ENCODE measurements at regions not wholly inside any gene's neighbourhood (a gene's known extent, or its start where the extent isn't known, plus 50 kb on each side); places are given as distances from the start of the nearest gene placed in this dataset.
A peak's percentile ranks its signal among the peaks of the same experiment; 100 is the strongest.

GRCh38 chr5:124630767-124631704, 115.4 kb downstream of the ZNF608 start:
- peaks cover 8 to 21% (median 10%) of the 10 kb centered on the region in 10 experiments; a peak in 15 of 20 replicates for H3K4me1 ChIP-seq
- H3K9me3 ChIP-seq (replicated peaks in 1 of 11), result no peaks in the 10 kb centered on the region
- no peak overlapping the region for H3K9ac ChIP-seq
- no peak for TF ChIP-seq Cebpa-rat (IDR thresholded peaks at IDR 0.05)
- peaks cover 0 to 3% (median 0%) of the 10 kb centered on the region in 11 experiments; a peak in 1 of 22 replicates for H3K27me3 ChIP-seq
- peaks cover 0 to 12% (median 0%) of the 10 kb centered on the region in 11 experiments; a peak in 3 of 22 replicates for H4K20me1 ChIP-seq
- H3K4me3 ChIP-seq, result no peak overlapping the region
- peaks cover 0 to 32% (median 4%) of the 10 kb centered on the region in 11 experiments; a peak in 12 of 22 replicates for H3K36me3 ChIP-seq
- H3K4me2 ChIP-seq, result no peak overlapping the region; a peak in 2 of 22 replicates
- no peak overlapping the region for H3K27ac ChIP-seq

- TF ChIP-seq Cebpa-rat (IDR thresholded peaks at IDR 0.05), result no peak
- no peak overlapping the region for H3K9ac ChIP-seq
- no peaks in the 10 kb centered on the region for H3K9me3 ChIP-seq (replicated peaks in 1 of 11)
- H3K4me1 ChIP-seq, result peaks cover 8 to 21% (median 10%) of the 10 kb centered on the region in 10 experiments; a peak in 15 of 20 replicates
- H4K20me1 ChIP-seq, result peaks cover 0 to 8% (median 0%) of the 10 kb centered on the region in 11 experiments; a peak in 3 of 22 replicates
- peak overlapping the region in 3 of 11 experiments; percentile 43 to 57 (median 48); a peak in 6 of 22 replicates for H3K4me2 ChIP-seq
- H3K36me3 ChIP-seq, result peaks cover 0 to 11% (median 0%) of the 10 kb centered on the region in 11 experiments; a peak in 7 of 22 replicates
- no peak overlapping the region for H3K4me3 ChIP-seq
- H3K27ac ChIP-seq, result no peak overlapping the region; a peak in 1 of 22 replicates
- H3K27me3 ChIP-seq, result peaks cover 0 to 3% (median 0%) of the 10 kb centered on the region in 11 experiments; a peak in 1 of 22 replicates
Measured at GRCh38 chr5:124628721-124629596, 117.5 kb downstream of the ZNF608 start.

GRCh38 chr5:124627815-124628595, 118.4 kb downstream of the ZNF608 start:
- H3K36me3 ChIP-seq, result peaks cover 0 to 6% (median 0%) of the 10 kb centered on the region in 11 experiments; a peak in 2 of 22 replicates
- peaks cover 8 to 21% (median 10%) of the 10 kb centered on the region in 10 experiments; a peak in 15 of 20 replicates for H3K4me1 ChIP-seq
- H3K4me2 ChIP-seq, result no peak overlapping the region
- no peaks in the 10 kb centered on the region for H3K9me3 ChIP-seq (replicated peaks in 1 of 11)
- H3K4me3 ChIP-seq, result no peak overlapping the region
- no peak for TF ChIP-seq Cebpa-rat (IDR thresholded peaks at IDR 0.05)
- H3K27ac ChIP-seq, result no peak overlapping the region
- peaks cover 0 to 8% (median 0%) of the 10 kb centered on the region in 11 experiments; a peak in 3 of 22 replicates for H4K20me1 ChIP-seq
- no peak overlapping the region for H3K9ac ChIP-seq
- H3K27me3 ChIP-seq, result peaks cover 0 to 3% (median 0%) of the 10 kb centered on the region in 11 experiments; a peak in 1 of 22 replicates

- H4K20me1 ChIP-seq, result peaks cover 0 to 8% (median 0%) of the 10 kb centered on the region in 11 experiments; a peak in 3 of 22 replicates
- H3K27ac ChIP-seq, result no peak overlapping the region
- H3K4me2 ChIP-seq, result no peak overlapping the region
- no peak for TF ChIP-seq Cebpa-rat (IDR thresholded peaks at IDR 0.05)
- H3K36me3 ChIP-seq, result no peaks in the 10 kb centered on the region
- no peak overlapping the region for H3K9ac ChIP-seq
- no peak overlapping the region for H3K4me3 ChIP-seq
- H3K27me3 ChIP-seq, result 0 out of 22 replicates have a peak, but pooled peaks cover 0 to 3% (median 0%) of the 10 kb centered on the region in 11 experiments
- peaks cover 0 to 11% (median 8%) of the 10 kb centered on the region in 10 experiments; a peak in 11 of 20 replicates for H3K4me1 ChIP-seq
- H3K9me3 ChIP-seq (replicated peaks in 1 of 11), result no peaks in the 10 kb centered on the region
Measured at GRCh38 chr5:124626053-124626452, 120.4 kb downstream of the ZNF608 start.

GRCh38 chr5:124623265-124623664, 123.2 kb downstream of the ZNF608 start:
- Histone ChIP-seq H3K36me3 (no peaks in the 10 kb centered on the region), H4K20me1 (no peaks in the 10 kb centered on the region), H3K9me3 (replicated peaks in 1 of 11) (no peaks in the 10 kb centered on the region), H3K4me2 (no peak overlapping the region), H3K4me1 (no peaks in the 10 kb centered on the region; a peak in 1 of 20 replicates), H3K9ac (no peak overlapping the region), H3K27me3 (0 out of 22 replicates have a peak, but pooled peaks cover 0 to 1% (median 0%) of the 10 kb centered on the region in 11 experiments), H3K27ac (no peak overlapping the region), H3K4me3 (no peak overlapping the region)
- TF ChIP-seq Cebpa-rat (IDR thresholded peaks at IDR 0.05), result no peak

- TF ChIP-seq Cebpa-rat (IDR thresholded peaks at IDR 0.05), result no peak
- no peak overlapping the region for H3K9ac ChIP-seq
- H4K20me1 ChIP-seq, result no peaks in the 10 kb centered on the region
- H3K27me3 ChIP-seq, result no peaks in the 10 kb centered on the region
- H3K4me1 ChIP-seq, result no peaks in the 10 kb centered on the region; a peak in 1 of 20 replicates
- H3K27ac ChIP-seq, result no peak overlapping the region
- H3K36me3 ChIP-seq, result no peaks in the 10 kb centered on the region
- no peak overlapping the region for H3K4me3 ChIP-seq
- H3K9me3 ChIP-seq (replicated peaks in 1 of 11), result no peaks in the 10 kb centered on the region
- H3K4me2 ChIP-seq, result no peak overlapping the region
Measured at GRCh38 chr5:124622851-124623250, 123.6 kb downstream of the ZNF608 start.

GRCh38 chr5:124621279-124621678, 125.2 kb downstream of the ZNF608 start:
- H3K27me3 ChIP-seq, result no peaks in the 10 kb centered on the region
- H3K9ac ChIP-seq, result no peak overlapping the region
- no peak overlapping the region for H3K4me3 ChIP-seq
- H3K4me2 ChIP-seq, result no peak overlapping the region
- H3K9me3 ChIP-seq (replicated peaks in 1 of 11), result no peaks in the 10 kb centered on the region
- H3K4me1 ChIP-seq, result no peaks in the 10 kb centered on the region; a peak in 1 of 20 replicates
- TF ChIP-seq Cebpa-rat (IDR thresholded peaks at IDR 0.05), result no peak
- no peaks in the 10 kb centered on the region for H4K20me1 ChIP-seq
- no peak overlapping the region for H3K27ac ChIP-seq
- no peaks in the 10 kb centered on the region for H3K36me3 ChIP-seq

GRCh38 chr5:124620743-124621142, 125.7 kb downstream of the ZNF608 start:
- H3K36me3 ChIP-seq, result no peaks in the 10 kb centered on the region
- TF ChIP-seq Cebpa-rat (IDR thresholded peaks at IDR 0.05), result no peak
- H3K27ac ChIP-seq, result no peak overlapping the region
- no peaks in the 10 kb centered on the region; a peak in 1 of 20 replicates for H3K4me1 ChIP-seq
- no peaks in the 10 kb centered on the region for H4K20me1 ChIP-seq
- no peaks in the 10 kb centered on the region for H3K27me3 ChIP-seq
- no peak overlapping the region for H3K4me2 ChIP-seq
- H3K9me3 ChIP-seq (replicated peaks in 1 of 11), result no peaks in the 10 kb centered on the region
- no peak overlapping the region for H3K9ac ChIP-seq
- H3K4me3 ChIP-seq, result no peak overlapping the region
